BLaER1 (cell line): ENCODE measurements at regions not wholly inside any gene's neighbourhood (a gene's known extent, or its start where the extent isn't known, plus 50 kb on each side); places are given as distances from the start of the nearest gene placed in this dataset.

Experiments used
- H3K27ac ChIP-seq: shearing (Covaris generic); formaldehyde crosslinking; 2 replicates; pipeline ENCODE4 v1.8.1; 2022
- H3K27me3 ChIP-seq: shearing (Covaris generic); formaldehyde crosslinking; 2 replicates; pipeline ENCODE4 v1.8.1; 2022
- H3K36me3 ChIP-seq: shearing (Covaris generic); formaldehyde crosslinking; 2 replicates; pipeline ENCODE4 v1.8.1; 2022
- H3K4me1 ChIP-seq: shearing (Covaris generic); formaldehyde crosslinking; 2 replicates; pipeline ENCODE4 v1.8.1; 2022
- H3K4me2 ChIP-seq: shearing (Covaris generic); formaldehyde crosslinking; 2 replicates; pipeline ENCODE4 v1.8.1; 2022
- H3K4me3 ChIP-seq: shearing (Covaris generic); formaldehyde crosslinking; 2 replicates; pipeline ENCODE4 v1.8.1; 2022
- H3K9ac ChIP-seq: shearing (Covaris generic); formaldehyde crosslinking; 2 replicates; pipeline ENCODE4 v1.8.1; 2022
- H3K9me3 ChIP-seq: shearing (Covaris generic); formaldehyde crosslinking; 2 replicates; pipeline ENCODE4 v1.8.1; 2022
- H4K20me1 ChIP-seq: shearing (Covaris generic); formaldehyde crosslinking; 2 replicates; pipeline ENCODE4 v1.8.1; 2022
- Cebpa-rat ChIP-seq: shearing (Covaris generic); IDR thresholded peaks from 2 replicates; pipeline ENCODE4 v1.8.1; 2022

- Histone ChIP-seq H3K4me3 (no peak overlapping the region), H3K4me2 (no peak overlapping the region), H3K9me3 (no peaks in the 10 kb centered on the region), H3K36me3 (no peaks in the 10 kb centered on the region), H4K20me1 (no peaks in the 10 kb centered on the region), H3K27ac (no peak overlapping the region), H3K9ac (no peak overlapping the region), H3K4me1 (no peaks in the 10 kb centered on the region), H3K27me3 (no peaks in the 10 kb centered on the region)
- no peak for TF ChIP-seq Cebpa-rat
Observed at GRCh38 chr10:28049286-28049685, 50.4 kb upstream of the ODAD2 start.
